ENCODE measurements at regions not wholly inside any gene's neighbourhood (a gene's known extent, or its start where the extent isn't known, plus 50 kb on each side); places are given as distances from the start of the nearest gene placed in this dataset.

DNA sequence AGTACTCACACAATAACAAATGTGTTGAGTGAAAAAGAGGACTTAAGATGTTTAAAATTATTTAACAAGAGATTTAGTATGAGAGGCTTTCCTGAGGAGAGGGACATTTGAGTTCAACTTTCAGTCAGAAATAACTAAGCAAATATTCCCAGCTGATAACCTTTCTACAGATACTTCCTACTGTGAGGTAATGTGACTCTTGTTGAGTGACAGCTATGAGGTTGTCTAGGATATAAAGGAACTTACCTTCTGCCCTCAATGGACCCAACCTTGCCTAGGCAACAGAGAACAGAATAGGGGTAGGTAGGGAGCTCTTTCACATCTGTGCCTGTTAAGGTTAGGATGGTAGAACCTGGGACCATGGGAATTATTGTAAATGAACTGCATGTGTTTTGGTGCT, 54.7 kb downstream of the GLUD2 start:
- no peak for TF ChIP-seq SP1 (IDR thresholded peaks at IDR 0.05)
- no peak for TF ChIP-seq JUND (IDR thresholded peaks at IDR 0.05)
- TF ChIP-seq RXRA (IDR thresholded peaks at IDR 0.05) = no peak
- H3K9me3 ChIP-seq (ENCODE audit: control insufficient read depth in 4 of 4, low read length in 3 of 4) = no peaks in the 10 kb centered on the region
- H3K27ac ChIP-seq (ENCODE audit: low read depth in 1 of 2, low read length in 2 of 2) = no peak overlapping the region
- no peak overlapping the region for H3K9ac ChIP-seq (ENCODE audit: low read depth in 1 of 2, low read length in 2 of 2)
- H3K4me3 ChIP-seq (ENCODE audit: low read depth in 1 of 3, low read length in 3 of 3) = no peak overlapping the region
- no peaks in the 10 kb centered on the region for H3K27me3 ChIP-seq (ENCODE audit: control insufficient read depth in 4 of 4, insufficient read depth in 4 of 4, low read length in 3 of 4)
- no peaks in the 10 kb centered on the region for H3K36me3 ChIP-seq (ENCODE audit: control insufficient read depth in 4 of 4, insufficient read depth in 3 of 4, low read depth in 1 of 4, low read length in 3 of 4)
- DNase-seq (ENCODE audit: low spot score) = no peak
- no peaks in the 10 kb centered on the region for H3K4me1 ChIP-seq (ENCODE audit: control insufficient read depth in 4 of 4, insufficient read depth in 4 of 4, low read length in 3 of 4)

DNA sequence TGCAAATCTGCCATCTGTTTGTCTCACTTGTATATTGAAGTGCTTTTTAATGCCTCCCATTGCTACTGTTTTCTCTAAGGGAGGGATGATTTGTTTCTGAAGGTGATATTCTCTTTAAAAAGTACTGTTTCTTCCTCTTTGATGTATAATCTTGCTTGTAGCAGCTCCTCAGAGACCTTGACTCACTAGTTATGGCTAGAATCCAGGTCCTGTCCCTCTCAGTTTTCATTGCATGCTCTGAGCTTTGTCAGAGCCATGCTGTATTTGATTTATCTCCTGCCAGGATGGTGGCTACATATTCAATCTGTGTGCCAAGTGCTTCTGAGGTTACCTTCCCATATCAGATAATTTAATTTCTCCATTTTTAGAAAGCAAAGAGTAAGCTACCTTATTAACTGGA, 56.0 kb downstream of the GLUD2 start:
- Histone ChIP-seq H3K27me3 (ENCODE audit: control insufficient read depth in 4 of 4, insufficient read depth in 4 of 4, low read length in 3 of 4) (no peaks in the 10 kb centered on the region), H3K4me1 (ENCODE audit: control insufficient read depth in 4 of 4, insufficient read depth in 4 of 4, low read length in 3 of 4) (no peaks in the 10 kb centered on the region), H3K9ac (ENCODE audit: low read depth in 1 of 2, low read length in 2 of 2) (no peak overlapping the region), H3K9me3 (ENCODE audit: control insufficient read depth in 4 of 4, low read length in 3 of 4) (peaks cover 0 to under 1% (median 0%) of the 10 kb centered on the region in 4 donors), H3K4me3 (ENCODE audit: low read depth in 1 of 3, low read length in 3 of 3) (no peak overlapping the region), H3K27ac (ENCODE audit: low read depth in 1 of 2, low read length in 2 of 2) (no peak overlapping the region), H3K36me3 (ENCODE audit: control insufficient read depth in 4 of 4, insufficient read depth in 3 of 4, low read depth in 1 of 4, low read length in 3 of 4) (no peaks in the 10 kb centered on the region)
- DNase-seq (ENCODE audit: low spot score) = no peak
- no peak for TF ChIP-seq FOXA1 (IDR thresholded peaks at IDR 0.05)
- TF ChIP-seq SP1 (IDR thresholded peaks at IDR 0.05) = no peak
- no peak for TF ChIP-seq RAD21 (IDR thresholded peaks at IDR 0.05)
- TF ChIP-seq HNF4A (conservative IDR thresholded peaks at IDR 0.05) = no peak
- TF ChIP-seq GABPA (IDR thresholded peaks at IDR 0.05 in 1 of 2, conservative IDR thresholded peaks at IDR 0.05 in 1 of 2) = no peak
- TF ChIP-seq RXRA (IDR thresholded peaks at IDR 0.05) = no peak
- TF ChIP-seq, protein P1, sequence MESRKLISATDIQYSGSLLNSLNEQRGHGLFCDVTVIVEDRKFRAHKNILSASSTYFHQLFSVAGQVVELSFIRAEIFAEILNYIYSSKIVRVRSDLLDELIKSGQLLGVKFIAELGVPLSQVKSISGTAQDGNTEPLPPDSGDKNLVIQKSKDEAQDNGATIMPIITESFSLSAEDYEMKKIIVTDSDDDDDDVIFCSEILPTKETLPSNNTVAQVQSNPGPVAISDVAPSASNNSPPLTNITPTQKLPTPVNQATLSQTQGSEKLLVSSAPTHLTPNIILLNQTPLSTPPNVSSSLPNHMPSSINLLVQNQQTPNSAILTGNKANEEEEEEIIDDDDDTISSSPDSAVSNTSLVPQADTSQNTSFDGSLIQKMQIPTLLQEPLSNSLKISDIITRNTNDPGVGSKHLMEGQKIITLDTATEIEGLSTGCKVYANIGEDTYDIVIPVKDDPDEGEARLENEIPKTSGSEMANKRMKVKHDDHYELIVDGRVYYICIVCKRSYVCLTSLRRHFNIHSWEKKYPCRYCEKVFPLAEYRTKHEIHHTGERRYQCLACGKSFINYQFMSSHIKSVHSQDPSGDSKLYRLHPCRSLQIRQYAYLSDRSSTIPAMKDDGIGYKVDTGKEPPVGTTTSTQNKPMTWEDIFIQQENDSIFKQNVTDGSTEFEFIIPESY (IDR thresholded peaks at IDR 0.05) = no peak
- TF ChIP-seq, protein P2, sequence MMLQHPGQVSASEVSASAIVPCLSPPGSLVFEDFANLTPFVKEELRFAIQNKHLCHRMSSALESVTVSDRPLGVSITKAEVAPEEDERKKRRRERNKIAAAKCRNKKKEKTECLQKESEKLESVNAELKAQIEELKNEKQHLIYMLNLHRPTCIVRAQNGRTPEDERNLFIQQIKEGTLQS (IDR thresholded peaks at IDR 0.05) = no peak
- TF ChIP-seq YY1 (IDR thresholded peaks at IDR 0.05) = no peak
- no peak for TF ChIP-seq HNF4G (IDR thresholded peaks at IDR 0.05)
- TF ChIP-seq NR2F2 (IDR thresholded peaks at IDR 0.05) = no peak
- no peak for TF ChIP-seq FOXA2 (IDR thresholded peaks at IDR 0.05)
- TF ChIP-seq, protein P3, sequence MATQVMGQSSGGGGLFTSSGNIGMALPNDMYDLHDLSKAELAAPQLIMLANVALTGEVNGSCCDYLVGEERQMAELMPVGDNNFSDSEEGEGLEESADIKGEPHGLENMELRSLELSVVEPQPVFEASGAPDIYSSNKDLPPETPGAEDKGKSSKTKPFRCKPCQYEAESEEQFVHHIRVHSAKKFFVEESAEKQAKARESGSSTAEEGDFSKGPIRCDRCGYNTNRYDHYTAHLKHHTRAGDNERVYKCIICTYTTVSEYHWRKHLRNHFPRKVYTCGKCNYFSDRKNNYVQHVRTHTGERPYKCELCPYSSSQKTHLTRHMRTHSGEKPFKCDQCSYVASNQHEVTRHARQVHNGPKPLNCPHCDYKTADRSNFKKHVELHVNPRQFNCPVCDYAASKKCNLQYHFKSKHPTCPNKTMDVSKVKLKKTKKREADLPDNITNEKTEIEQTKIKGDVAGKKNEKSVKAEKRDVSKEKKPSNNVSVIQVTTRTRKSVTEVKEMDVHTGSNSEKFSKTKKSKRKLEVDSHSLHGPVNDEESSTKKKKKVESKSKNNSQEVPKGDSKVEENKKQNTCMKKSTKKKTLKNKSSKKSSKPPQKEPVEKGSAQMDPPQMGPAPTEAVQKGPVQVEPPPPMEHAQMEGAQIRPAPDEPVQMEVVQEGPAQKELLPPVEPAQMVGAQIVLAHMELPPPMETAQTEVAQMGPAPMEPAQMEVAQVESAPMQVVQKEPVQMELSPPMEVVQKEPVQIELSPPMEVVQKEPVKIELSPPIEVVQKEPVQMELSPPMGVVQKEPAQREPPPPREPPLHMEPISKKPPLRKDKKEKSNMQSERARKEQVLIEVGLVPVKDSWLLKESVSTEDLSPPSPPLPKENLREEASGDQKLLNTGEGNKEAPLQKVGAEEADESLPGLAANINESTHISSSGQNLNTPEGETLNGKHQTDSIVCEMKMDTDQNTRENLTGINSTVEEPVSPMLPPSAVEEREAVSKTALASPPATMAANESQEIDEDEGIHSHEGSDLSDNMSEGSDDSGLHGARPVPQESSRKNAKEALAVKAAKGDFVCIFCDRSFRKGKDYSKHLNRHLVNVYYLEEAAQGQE (IDR thresholded peaks at IDR 0.05) = no peak
- TF ChIP-seq JUND (IDR thresholded peaks at IDR 0.05) = no peak
- TF ChIP-seq EGR1 (IDR thresholded peaks at IDR 0.05; ENCODE audit: low read depth in 2 of 2) = no peak
- TF ChIP-seq, protein P4, sequence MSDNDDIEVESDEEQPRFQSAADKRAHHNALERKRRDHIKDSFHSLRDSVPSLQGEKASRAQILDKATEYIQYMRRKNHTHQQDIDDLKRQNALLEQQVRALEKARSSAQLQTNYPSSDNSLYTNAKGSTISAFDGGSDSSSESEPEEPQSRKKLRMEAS (IDR thresholded peaks at IDR 0.05) = no peak
